Endodermal cell (in vitro differentiated cells): ENCODE measurements at regions not wholly inside any gene's neighbourhood (a gene's known extent, or its start where the extent isn't known, plus 50 kb on each side); places are given as distances from the start of the nearest gene placed in this dataset.

Experiments used
- DNase-seq: peaks from one replicate; pipeline ENCODE4 v3.0.0-alpha.2; 2017
- H3K27ac ChIP-seq: 2 replicates; pipeline ENCODE4 v1.5.1; 2013; ENCODE audit warnings: mild to moderate bottlenecking, low read depth, low read length, moderate library complexity
- H3K27me3 ChIP-seq: 2 replicates; pipeline ENCODE4 v1.6.1; 2013; ENCODE audit warnings: mild to moderate bottlenecking, low read length, moderate library complexity; ENCODE audit not compliant: insufficient read depth, control insufficient read depth, poor library complexity, severe bottlenecking
- H3K36me3 ChIP-seq: 2 replicates; pipeline ENCODE4 v1.7.0; 2013; ENCODE audit warnings: mild to moderate bottlenecking, low read length, moderate library complexity; ENCODE audit not compliant: control insufficient read depth, insufficient read depth
- H3K4me1 ChIP-seq: one replicate; pipeline ENCODE4 v1.7.0; 2013; ENCODE audit warnings: low read length; ENCODE audit not compliant: control insufficient read depth, insufficient read depth
- H3K4me3 ChIP-seq: 2 replicates; pipeline ENCODE4 v1.5.1; 2013; ENCODE audit warnings: mild to moderate bottlenecking, low read length, moderate library complexity
- H3K9ac ChIP-seq: 2 replicates; pipeline ENCODE4 v1.6.1; 2013; ENCODE audit warnings: mild to moderate bottlenecking, low read length, moderate library complexity; ENCODE audit not compliant: poor library complexity, severe bottlenecking; ENCODE audit errors: extremely low read depth
- H3K9me3 ChIP-seq: 2 replicates; pipeline ENCODE4 v1.6.1; 2013; ENCODE audit warnings: mild to moderate bottlenecking, low read length, moderate library complexity; ENCODE audit not compliant: control insufficient read depth
- H3K27ac Mint-ChIP-seq: 2 replicates; pipeline ENCODE4 v1.8.0; 2020; ENCODE audit warnings: mixed read lengths
- H3K27me3 Mint-ChIP-seq: 2 replicates; pipeline ENCODE4 v1.8.0; 2021; ENCODE audit warnings: mild to moderate bottlenecking, mixed read lengths; ENCODE audit not compliant: insufficient read depth
- H3K36me3 Mint-ChIP-seq: 2 replicates; pipeline ENCODE4 v1.8.0; 2020; ENCODE audit warnings: low read depth, mixed read lengths
- H3K4me1 Mint-ChIP-seq: 2 replicates; pipeline ENCODE4 v1.8.0; 2020; ENCODE audit warnings: mixed read lengths
- H3K4me3 Mint-ChIP-seq: 2 replicates; pipeline ENCODE4 v1.8.0; 2020; ENCODE audit warnings: mild to moderate bottlenecking, moderate library complexity, mixed read lengths
- H3K9me3 Mint-ChIP-seq: 2 replicates; pipeline ENCODE4 v1.8.0; 2020; ENCODE audit warnings: mild to moderate bottlenecking, mixed read lengths
- WGBS, 2 experiments: methylation state at CpG; one replicate each; pipeline versions ENCODE4 v1.1.5 to v1.1.7; 2013; ENCODE audit warnings: missing lambda C conversion rate in 2 of 2, mixed read lengths in 1 of 2; ENCODE audit not compliant: insufficient coverage in 1 of 2, insufficient read length in 1 of 2; 5-methylcytosine and 5-hydroxymethylcytosine counted together
- TF ChIP-seq, protein P1 (sequence below): fragments of 200-600 bp; sonication (generic); conservative IDR thresholded peaks from 2 replicates; pipeline ENCODE4 v1.5.0; 2021; ENCODE audit warnings: antibody characterized with exemption, mild to moderate bottlenecking

- Histone ChIP-seq H3K36me3 (no peaks in the 10 kb centered on the region), H3K27me3 (peaks cover 9% of the 10 kb centered on the region), H3K9me3 (no peaks in the 10 kb centered on the region), H3K27ac (no peak overlapping the region), H3K4me1 (no peaks in the 10 kb centered on the region), H3K9ac (no peak overlapping the region), H3K4me3 (no peak overlapping the region)
- TF ChIP-seq, protein P1, sequence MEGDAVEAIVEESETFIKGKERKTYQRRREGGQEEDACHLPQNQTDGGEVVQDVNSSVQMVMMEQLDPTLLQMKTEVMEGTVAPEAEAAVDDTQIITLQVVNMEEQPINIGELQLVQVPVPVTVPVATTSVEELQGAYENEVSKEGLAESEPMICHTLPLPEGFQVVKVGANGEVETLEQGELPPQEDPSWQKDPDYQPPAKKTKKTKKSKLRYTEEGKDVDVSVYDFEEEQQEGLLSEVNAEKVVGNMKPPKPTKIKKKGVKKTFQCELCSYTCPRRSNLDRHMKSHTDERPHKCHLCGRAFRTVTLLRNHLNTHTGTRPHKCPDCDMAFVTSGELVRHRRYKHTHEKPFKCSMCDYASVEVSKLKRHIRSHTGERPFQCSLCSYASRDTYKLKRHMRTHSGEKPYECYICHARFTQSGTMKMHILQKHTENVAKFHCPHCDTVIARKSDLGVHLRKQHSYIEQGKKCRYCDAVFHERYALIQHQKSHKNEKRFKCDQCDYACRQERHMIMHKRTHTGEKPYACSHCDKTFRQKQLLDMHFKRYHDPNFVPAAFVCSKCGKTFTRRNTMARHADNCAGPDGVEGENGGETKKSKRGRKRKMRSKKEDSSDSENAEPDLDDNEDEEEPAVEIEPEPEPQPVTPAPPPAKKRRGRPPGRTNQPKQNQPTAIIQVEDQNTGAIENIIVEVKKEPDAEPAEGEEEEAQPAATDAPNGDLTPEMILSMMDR, result no peak
- Mint-ChIP-seq H3K4me3 (no peak overlapping the region), H3K27ac (no peak overlapping the region), H3K4me1 (peaks cover 11% of the 10 kb centered on the region), H3K27me3 (peaks cover 20% of the 10 kb centered on the region), H3K36me3 (no peaks in the 10 kb centered on the region), H3K9me3 (no peaks in the 10 kb centered on the region)
- DNase-seq, result no peak
- WGBS, 2 experiments, result 78 to 86% methylated on average over 4 of the region's 4 CpGs
Observed at GRCh38 chr1:214146523-214146922, 134.4 kb upstream of the SMYD2 start.

DNA sequence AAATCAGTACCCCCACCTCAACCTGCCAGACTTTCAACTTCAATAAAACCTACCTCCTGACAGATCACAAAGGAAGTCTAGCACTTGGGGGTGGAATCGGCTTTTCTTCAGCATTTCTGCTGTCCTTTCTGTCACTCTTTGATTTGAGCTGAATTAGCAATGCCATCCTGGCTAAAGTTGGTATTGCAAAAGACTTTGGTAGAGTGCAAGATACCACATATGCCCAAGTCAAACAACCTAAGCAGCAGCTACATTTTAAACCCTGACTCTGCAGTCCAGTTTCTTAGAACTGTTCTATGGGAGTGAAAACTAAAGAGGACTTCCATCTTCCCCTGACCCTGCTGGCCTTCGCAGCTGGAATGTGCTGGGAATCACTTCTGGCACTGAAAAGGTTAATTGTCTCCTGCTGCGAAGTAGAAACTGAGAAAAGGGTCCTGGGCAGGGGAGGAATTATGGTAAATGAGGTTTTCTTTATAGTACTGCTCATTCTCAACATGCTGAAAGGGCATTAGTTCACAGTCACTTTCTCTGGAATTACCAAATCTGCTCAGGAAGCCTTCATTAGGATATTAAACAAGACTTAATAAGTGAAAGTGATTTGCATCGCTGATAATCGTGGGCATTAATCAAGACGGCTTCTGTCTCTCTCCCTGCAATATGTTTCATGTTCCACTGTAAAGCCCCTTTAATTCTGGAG is 126.2 kb upstream of the SMYD2 start:
- peak; percentile 72 for DNase-seq
- WGBS, 2 experiments, result 21 to 25% methylated on average over 2 to 6 of the region's 6 CpGs
- peaks cover 31% of the 10 kb centered on the region for H3K4me1 ChIP-seq
- H3K4me3 ChIP-seq, result peak overlapping the region; percentile 64
- TF ChIP-seq, protein P1, result no peak
- peaks cover 8% of the 10 kb centered on the region for H3K9me3 Mint-ChIP-seq
- H3K27ac ChIP-seq, result no peak overlapping the region
- peaks cover 37% of the 10 kb centered on the region for H3K27me3 ChIP-seq
- no peaks in the 10 kb centered on the region for H3K36me3 Mint-ChIP-seq
- H3K36me3 ChIP-seq, result no peaks in the 10 kb centered on the region
- no peaks in the 10 kb centered on the region for H3K9me3 ChIP-seq
- peaks cover 49% of the 10 kb centered on the region for H3K4me1 Mint-ChIP-seq
- H3K9ac ChIP-seq, result no peak overlapping the region
- no peak overlapping the region for H3K4me3 Mint-ChIP-seq
- H3K27me3 Mint-ChIP-seq, result peaks cover 58% of the 10 kb centered on the region
- H3K27ac Mint-ChIP-seq, result no peak overlapping the region

DNA sequence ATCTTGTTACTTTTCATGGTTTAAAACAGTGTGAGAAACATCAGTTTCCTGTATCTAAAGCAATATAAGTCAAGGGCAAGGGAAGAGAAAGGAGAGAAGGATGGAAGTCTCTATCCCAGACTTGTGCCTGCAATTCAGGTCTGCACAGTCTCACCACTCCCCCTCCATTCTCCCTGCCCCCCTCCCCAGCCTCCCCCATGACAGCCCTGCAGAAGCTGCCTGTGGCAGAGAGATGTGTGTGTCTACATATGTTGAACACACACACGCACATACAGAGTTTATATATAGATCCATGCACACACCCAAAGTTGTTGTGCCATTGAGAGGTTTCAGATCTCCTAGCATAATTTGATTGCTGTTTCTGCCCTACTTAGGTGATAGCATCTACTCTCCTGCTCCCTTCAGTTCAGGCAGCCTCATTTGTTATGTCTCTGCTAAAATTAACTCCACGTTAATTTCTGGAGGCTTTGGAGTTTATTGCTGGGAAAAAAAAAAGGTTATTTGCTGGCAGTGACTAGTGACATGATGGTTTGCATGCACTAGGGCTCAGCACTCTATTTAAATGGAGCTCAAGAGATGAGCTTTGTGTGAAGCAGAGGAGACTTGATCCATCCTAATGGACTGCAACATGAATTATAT is 124.9 kb upstream of the SMYD2 start:
- peaks cover 31% of the 10 kb centered on the region for H3K4me1 ChIP-seq
- TF ChIP-seq, protein P1, result no peak
- peaks cover 37% of the 10 kb centered on the region for H3K27me3 ChIP-seq
- Mint-ChIP-seq H3K4me1 (peaks cover 60% of the 10 kb centered on the region), H3K36me3 (no peaks in the 10 kb centered on the region), H3K27me3 (peaks cover 55% of the 10 kb centered on the region), H3K9me3 (peaks cover 8% of the 10 kb centered on the region), H3K27ac (no peak overlapping the region), H3K4me3 (no peak overlapping the region)
- DNase-seq, result no peak
- no peaks in the 10 kb centered on the region for H3K9me3 ChIP-seq
- H3K9ac ChIP-seq, result no peak overlapping the region
- H3K36me3 ChIP-seq, result no peaks in the 10 kb centered on the region
- no peak overlapping the region for H3K4me3 ChIP-seq
- no peak overlapping the region for H3K27ac ChIP-seq
- WGBS, 2 experiments, result 80 to 84% methylated on average over 1 to 2 of the region's 2 CpGs
